Activated CD4-positive, alpha-beta memory T cell treated with anti-CD3 and anti-CD28 coated beads for 36 hours (primary cell): ENCODE measurements at regions not wholly inside any gene's neighbourhood (a gene's known extent, or its start where the extent isn't known, plus 50 kb on each side); places are given as distances from the start of the nearest gene placed in this dataset.

Experiments
- CTCF ChIA-PET: fragments of 350-600 bp; sonication (Branson Sonifier 250); formaldehyde crosslinking; loops from one replicate; lab custom pipeline; 2021; ENCODE audit warnings: antibody characterized with exemption, inconsistent platforms; lab: Charles Lee
- POLR2A ChIA-PET: fragments of 350-600 bp; sonication (Branson Sonifier 250); formaldehyde crosslinking; loops from one replicate; lab custom pipeline; 2021; ENCODE audit warnings: antibody characterized with exemption; lab: Charles Lee
- DNase-seq: peaks from one replicate; pipeline ENCODE4 v3.0.0-alpha.2; 2020
- H3K27ac Mint-ChIP-seq: one replicate; pipeline ENCODE4 v1.8.0; 2021; ENCODE audit warnings: mixed read lengths
- H3K27me3 Mint-ChIP-seq: one replicate; pipeline ENCODE4 v1.8.0; 2021; ENCODE audit warnings: mixed read lengths
- H3K36me3 Mint-ChIP-seq: one replicate; pipeline ENCODE4 v1.8.0; 2021; ENCODE audit warnings: mixed read lengths
- H3K4me1 Mint-ChIP-seq: one replicate; pipeline ENCODE4 v1.8.0; 2021; ENCODE audit warnings: low read depth, mixed read lengths
- H3K4me3 Mint-ChIP-seq: one replicate; pipeline ENCODE4 v1.8.0; 2021; ENCODE audit warnings: mild to moderate bottlenecking, mixed read lengths
- H3K9me3 Mint-ChIP-seq: one replicate; pipeline ENCODE4 v1.8.0; 2021; ENCODE audit warnings: mixed read lengths
- intact Hi-C: fragments of 100-400 bp; cut with micrococcal nuclease; formaldehyde crosslinking; loops from one replicate; pipeline ENCODE4 v1.15.1; 2023

DNA sequence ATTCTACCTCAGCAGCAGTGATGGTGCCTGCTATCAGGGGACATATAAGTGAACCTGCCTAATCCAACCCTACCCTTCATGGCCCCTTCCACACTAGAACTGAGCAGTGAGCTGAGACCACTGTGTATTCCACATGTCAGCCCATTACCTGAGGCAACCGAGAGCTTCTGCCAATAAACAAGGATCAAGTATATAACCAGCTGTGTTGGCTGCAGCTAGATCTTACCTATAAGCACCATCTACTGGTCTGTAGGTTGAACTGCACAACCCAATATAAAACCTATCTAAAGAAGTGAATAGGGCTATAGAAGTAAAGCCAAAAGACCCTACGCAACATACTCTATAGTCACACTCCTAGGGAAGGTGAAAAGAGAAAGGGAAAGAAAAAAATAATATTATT, 376.9 kb downstream of the HHIPL2 start:
- Mint-ChIP-seq H3K36me3 (peaks cover 6% of the 10 kb centered on the region), H3K4me3 (no peak overlapping the region), H3K27me3 (no peaks in the 10 kb centered on the region), H3K4me1 (peaks cover 2% of the 10 kb centered on the region), H3K27ac (no peak overlapping the region), H3K9me3 (peaks cover 26% of the 10 kb centered on the region)
- no peak for DNase-seq
- ChIA-PET POLR2A (no interaction called here), CTCF (interaction anchor here (0.6 to 1.5 kb wide), 5 partner anchors 8 to 907 kb away, joined by 3 to 4 read pairs (median 4); no protein-coding TSS in a partner anchor)
- intact Hi-C loops: no loop called here

DNA sequence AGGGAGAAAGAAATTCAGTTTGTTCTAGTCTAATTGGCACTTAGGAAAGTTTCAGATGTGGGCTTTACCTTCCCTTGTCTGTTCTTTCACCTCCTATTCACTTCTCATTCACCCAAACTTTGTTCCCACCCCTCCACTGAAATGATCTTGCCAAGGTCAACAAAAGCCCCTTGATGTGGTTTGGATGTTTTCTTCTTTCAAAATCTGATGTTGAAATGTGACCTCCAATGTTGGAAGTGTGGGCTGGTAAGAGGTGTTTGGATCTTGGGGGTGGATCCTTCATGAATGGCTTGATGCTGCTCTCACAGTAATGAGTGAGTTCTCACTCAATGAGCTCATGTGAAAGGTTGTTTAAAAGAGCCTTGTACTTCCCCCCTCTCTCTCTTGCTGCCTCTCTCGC, 379.3 kb downstream of the HHIPL2 start:
- intact Hi-C loops: loop anchor here (5.0 to 10.0 kb wide), 2 partner anchors 289 to 694 kb away; no protein-coding TSS in a partner anchor
- ChIA-PET CTCF (no interaction called here), POLR2A (interaction anchor here (0.5 kb wide), 1 partner anchor 8 kb away, joined by 3 read pairs; no protein-coding TSS in a partner anchor)
- no peak for DNase-seq
- no peak overlapping the region for H3K4me3 Mint-ChIP-seq
- H3K27ac Mint-ChIP-seq: no peak overlapping the region
- H3K9me3 Mint-ChIP-seq: peaks cover 26% of the 10 kb centered on the region
- peaks cover 2% of the 10 kb centered on the region for H3K4me1 Mint-ChIP-seq
- no peaks in the 10 kb centered on the region for H3K27me3 Mint-ChIP-seq
- H3K36me3 Mint-ChIP-seq: peaks cover 8% of the 10 kb centered on the region

DNA sequence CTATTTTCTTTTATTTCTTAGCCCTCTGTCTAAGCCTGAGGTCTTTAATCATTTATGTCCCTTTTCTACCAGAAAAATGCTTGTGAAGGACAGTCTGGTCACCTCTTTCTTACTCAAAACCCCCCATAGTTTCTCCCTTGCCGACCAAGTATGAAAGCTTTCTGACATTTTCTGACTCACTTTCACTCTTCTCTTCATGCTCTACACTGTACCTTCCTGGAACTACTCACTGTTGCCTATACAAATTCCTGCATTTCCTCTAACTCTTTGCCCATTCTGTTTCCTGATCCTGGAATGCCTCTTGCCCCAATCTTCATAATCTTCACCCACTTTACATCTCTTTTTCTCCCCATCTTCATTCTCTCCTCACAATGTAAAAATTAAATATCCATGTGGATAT, 380.0 kb downstream of the HHIPL2 start:
- POLR2A ChIA-PET: no interaction called here
- H3K27me3 Mint-ChIP-seq: no peaks in the 10 kb centered on the region
- peaks cover 5% of the 10 kb centered on the region for H3K36me3 Mint-ChIP-seq
- peaks cover 24% of the 10 kb centered on the region for H3K9me3 Mint-ChIP-seq
- DNase-seq: no peak
- no peak overlapping the region for H3K4me3 Mint-ChIP-seq
- CTCF ChIA-PET: interaction anchor here (1.2 kb wide), 1 partner anchor 904 kb away, joined by 3 read pairs; no protein-coding TSS in a partner anchor
- H3K4me1 Mint-ChIP-seq: peaks cover 2% of the 10 kb centered on the region
- H3K27ac Mint-ChIP-seq: no peak overlapping the region
- intact Hi-C loops: loop anchor here (5.0 to 10.0 kb wide), 2 partner anchors 289 to 693 kb away; no protein-coding TSS in a partner anchor

DNA sequence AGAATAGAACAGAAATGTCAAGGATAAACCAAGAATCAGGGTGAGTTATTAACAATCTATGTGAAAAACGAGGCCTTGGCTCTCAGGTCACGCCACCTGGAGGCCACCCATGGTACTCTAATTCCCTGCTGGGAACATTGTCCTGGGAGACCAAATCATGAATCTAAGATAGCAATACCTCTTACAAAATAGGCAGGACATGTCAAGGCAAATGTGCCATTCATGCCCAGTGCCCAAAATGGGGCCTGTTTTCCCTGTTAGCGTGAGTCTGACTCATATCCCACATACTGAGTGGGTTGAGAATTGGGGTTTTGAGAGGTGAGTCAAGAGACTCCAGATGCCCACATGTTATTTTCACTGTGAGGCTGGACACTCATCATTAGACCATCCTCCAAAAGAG, 380.8 kb downstream of the HHIPL2 start:
- Mint-ChIP-seq H3K27me3 (no peaks in the 10 kb centered on the region), H3K36me3 (peaks cover 5% of the 10 kb centered on the region), H3K27ac (no peak overlapping the region), H3K4me1 (peaks cover 2% of the 10 kb centered on the region), H3K4me3 (no peak overlapping the region), H3K9me3 (peaks cover 17% of the 10 kb centered on the region)
- intact Hi-C loops: loop anchor here (5.0 to 10.0 kb wide), 2 partner anchors 290 to 692 kb away; no protein-coding TSS in a partner anchor
- ChIA-PET POLR2A (no interaction called here), CTCF (interaction anchor here (1.2 kb wide), 1 partner anchor 903 kb away, joined by 3 read pairs; no protein-coding TSS in a partner anchor)
- peak; percentile 38 for DNase-seq

DNA sequence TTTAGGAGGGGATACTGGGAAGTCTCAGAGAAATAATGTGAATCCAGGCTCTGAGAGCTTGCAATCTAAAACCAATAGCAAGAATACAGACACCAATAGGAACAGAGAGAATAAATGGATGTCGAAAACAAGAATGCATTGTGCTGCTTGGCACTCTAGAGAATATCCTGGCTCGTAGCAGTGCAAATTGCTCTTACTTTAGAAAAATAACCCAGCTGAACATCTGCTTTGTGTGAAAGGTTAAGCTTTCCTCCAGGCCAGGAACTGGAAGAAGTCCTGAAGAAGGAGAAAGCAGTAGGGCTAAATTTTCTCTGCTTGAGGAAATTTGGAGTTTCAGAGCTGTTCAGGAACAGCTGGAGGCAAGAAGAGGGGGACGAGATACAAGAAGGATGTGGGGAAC, 382.3 kb downstream of the HHIPL2 start:
- POLR2A ChIA-PET: no interaction called here
- Mint-ChIP-seq H3K27me3 (no peaks in the 10 kb centered on the region), H3K9me3 (peaks cover 6% of the 10 kb centered on the region), H3K4me3 (no peak overlapping the region), H3K36me3 (peaks cover 2% of the 10 kb centered on the region), H3K27ac (no peak overlapping the region), H3K4me1 (peaks cover 2% of the 10 kb centered on the region)
- intact Hi-C loops: loop anchor here (5.0 to 10.0 kb wide), 2 partner anchors 292 to 691 kb away; no protein-coding TSS in a partner anchor
- CTCF ChIA-PET: no interaction called here
- no peak for DNase-seq

DNA sequence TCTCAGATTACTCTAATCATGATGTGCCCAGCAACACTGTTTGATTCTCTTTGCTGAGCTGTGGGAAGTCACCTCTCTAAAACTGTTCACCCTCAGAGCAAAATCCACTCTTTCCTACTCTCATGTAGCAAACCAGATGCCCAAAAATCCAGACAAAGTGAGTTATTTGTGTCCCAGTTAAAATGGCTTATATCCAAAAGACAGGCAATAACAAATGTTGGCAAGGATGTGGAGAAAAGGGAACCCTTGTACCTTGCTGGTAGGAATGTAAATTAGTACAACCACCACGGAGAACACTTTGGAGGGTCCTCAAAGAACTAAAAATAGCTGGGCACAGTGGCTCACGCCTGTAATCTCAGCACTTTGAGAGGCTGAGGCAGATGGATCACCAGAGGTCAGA, 384.0 kb downstream of the HHIPL2 start:
- no peaks in the 10 kb centered on the region for H3K27me3 Mint-ChIP-seq
- POLR2A ChIA-PET: no interaction called here
- CTCF ChIA-PET: no interaction called here
- intact Hi-C loops: loop anchor here (10.0 kb wide), 1 partner anchor 689 kb away; no protein-coding TSS in a partner anchor
- no peaks in the 10 kb centered on the region for H3K9me3 Mint-ChIP-seq
- H3K4me1 Mint-ChIP-seq: peaks cover 2% of the 10 kb centered on the region
- H3K27ac Mint-ChIP-seq: no peak overlapping the region
- no peak overlapping the region for H3K4me3 Mint-ChIP-seq
- no peak for DNase-seq
- peaks cover 2% of the 10 kb centered on the region for H3K36me3 Mint-ChIP-seq

DNA sequence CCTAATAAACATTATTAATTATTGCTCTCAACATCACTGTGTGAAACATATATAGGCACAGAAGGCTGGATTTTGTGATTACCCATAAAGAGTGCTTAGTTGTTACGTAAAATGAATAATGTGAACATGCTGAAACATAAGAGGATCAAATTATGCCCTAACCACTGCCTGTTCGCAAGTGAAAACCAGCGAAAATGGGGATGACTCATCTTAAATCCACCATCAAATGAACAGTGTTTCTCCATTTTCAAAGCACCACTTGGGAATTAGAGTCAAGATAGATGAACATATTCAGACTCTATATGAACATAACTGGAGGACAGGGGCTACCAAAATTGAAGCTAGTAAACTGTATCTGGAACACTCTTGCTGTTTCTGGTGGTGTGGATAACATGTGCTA, 386.2 kb downstream of the HHIPL2 start:
- no peak for DNase-seq
- Mint-ChIP-seq H3K9me3 (peaks cover 17% of the 10 kb centered on the region), H3K27ac (no peak overlapping the region), H3K27me3 (no peaks in the 10 kb centered on the region), H3K4me3 (no peak overlapping the region), H3K4me1 (no peaks in the 10 kb centered on the region), H3K36me3 (peaks cover 6% of the 10 kb centered on the region)
- POLR2A ChIA-PET: no interaction called here
- intact Hi-C loops: loop anchor here (10.0 kb wide), 1 partner anchor 687 kb away; no protein-coding TSS in a partner anchor
- CTCF ChIA-PET: no interaction called here

DNA sequence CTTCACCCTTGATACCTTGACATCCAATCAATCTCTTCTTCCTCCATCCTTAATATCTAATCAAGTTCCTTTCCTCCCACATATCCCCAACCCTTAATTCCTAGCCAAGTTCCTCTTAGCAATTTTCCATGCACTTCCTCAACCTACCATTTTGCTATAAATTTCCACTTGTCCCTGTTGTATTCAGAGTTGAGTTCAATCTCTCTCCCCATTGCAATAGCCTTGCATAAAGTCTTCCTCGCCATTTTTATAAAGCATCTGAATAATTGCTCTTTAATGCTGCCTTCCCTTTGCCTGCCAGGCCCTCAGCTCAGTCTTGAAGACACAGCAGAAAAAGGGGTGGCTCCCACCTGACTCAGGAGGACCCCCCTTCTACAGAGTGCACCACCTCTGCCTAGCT, 390.3 kb downstream of the HHIPL2 start:
- no peak for DNase-seq
- ChIA-PET CTCF (no interaction called here), POLR2A (no interaction called here)
- H3K36me3 Mint-ChIP-seq: peaks cover 4% of the 10 kb centered on the region
- H3K9me3 Mint-ChIP-seq: peaks cover 18% of the 10 kb centered on the region
- no peaks in the 10 kb centered on the region for H3K27me3 Mint-ChIP-seq
- no peak overlapping the region for H3K27ac Mint-ChIP-seq
- no peak overlapping the region for H3K4me3 Mint-ChIP-seq
- intact Hi-C loops: no loop called here
- no peaks in the 10 kb centered on the region for H3K4me1 Mint-ChIP-seq

DNA sequence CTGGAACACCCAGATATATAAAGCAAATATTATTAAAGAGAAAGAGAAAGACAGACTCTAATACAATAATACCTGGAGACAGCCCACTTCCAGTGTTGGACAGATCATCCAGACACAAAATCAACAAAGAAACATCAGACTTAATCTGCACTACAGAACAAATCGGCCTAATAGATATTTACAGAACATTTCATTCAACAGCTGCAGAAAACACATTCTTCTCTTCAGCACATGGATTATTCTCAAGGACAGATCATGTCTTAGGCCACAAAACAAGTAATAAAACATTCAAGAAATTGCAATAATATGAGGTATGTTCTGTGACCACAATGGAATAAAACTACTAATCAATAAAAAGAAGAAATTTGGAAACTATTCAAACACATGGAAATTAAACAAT, 398.3 kb upstream of the DUSP10 start:
- Mint-ChIP-seq H3K4me1 (no peaks in the 10 kb centered on the region), H3K27me3 (no peaks in the 10 kb centered on the region), H3K36me3 (no peaks in the 10 kb centered on the region), H3K9me3 (no peaks in the 10 kb centered on the region), H3K27ac (no peak overlapping the region), H3K4me3 (no peak overlapping the region)
- intact Hi-C loops: no loop called here
- ChIA-PET POLR2A (no interaction called here), CTCF (no interaction called here)
- no peak for DNase-seq

DNA sequence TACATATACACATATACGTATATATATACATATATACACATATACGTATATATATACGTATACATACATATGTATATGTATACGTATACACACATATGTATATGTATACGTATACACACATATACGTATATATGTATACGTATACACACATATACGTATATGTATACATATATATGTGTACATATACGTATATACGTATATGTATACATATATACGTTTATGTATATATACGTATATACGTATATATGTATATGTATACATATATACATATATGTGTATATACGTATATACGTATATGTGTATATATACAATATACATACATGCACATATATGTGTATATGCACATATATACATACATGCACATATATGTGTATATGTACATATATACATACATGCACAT, 396.2 kb upstream of the DUSP10 start:
- H3K4me1 Mint-ChIP-seq: no peaks in the 10 kb centered on the region
- DNase-seq: no peak
- H3K4me3 Mint-ChIP-seq: no peak overlapping the region
- H3K27ac Mint-ChIP-seq: no peak overlapping the region
- intact Hi-C loops: no loop called here
- no peaks in the 10 kb centered on the region for H3K36me3 Mint-ChIP-seq
- H3K27me3 Mint-ChIP-seq: peaks cover 5% of the 10 kb centered on the region
- ChIA-PET CTCF (no interaction called here), POLR2A (no interaction called here)
- peaks cover 14% of the 10 kb centered on the region for H3K9me3 Mint-ChIP-seq

DNA sequence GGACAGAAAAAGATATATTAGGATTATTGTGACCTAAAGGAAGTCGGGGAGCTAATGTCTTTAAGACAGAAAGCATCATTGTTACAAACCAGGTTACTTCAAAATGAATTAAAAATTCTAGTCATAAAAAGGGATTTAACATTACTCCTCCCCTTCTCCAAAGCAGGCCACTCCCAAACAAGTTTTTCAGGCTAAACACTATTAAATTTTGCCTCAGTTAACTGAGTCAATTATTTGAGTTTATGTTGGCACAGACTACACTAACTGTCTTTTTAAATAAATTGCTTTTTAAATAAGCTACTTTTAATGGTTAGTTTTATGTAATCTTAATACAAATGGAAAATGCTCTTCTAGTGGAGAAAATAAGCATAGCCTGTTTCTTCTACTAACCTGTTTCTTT, 395.0 kb upstream of the DUSP10 start:
- intact Hi-C loops: no loop called here
- POLR2A ChIA-PET: no interaction called here
- CTCF ChIA-PET: no interaction called here

DNA sequence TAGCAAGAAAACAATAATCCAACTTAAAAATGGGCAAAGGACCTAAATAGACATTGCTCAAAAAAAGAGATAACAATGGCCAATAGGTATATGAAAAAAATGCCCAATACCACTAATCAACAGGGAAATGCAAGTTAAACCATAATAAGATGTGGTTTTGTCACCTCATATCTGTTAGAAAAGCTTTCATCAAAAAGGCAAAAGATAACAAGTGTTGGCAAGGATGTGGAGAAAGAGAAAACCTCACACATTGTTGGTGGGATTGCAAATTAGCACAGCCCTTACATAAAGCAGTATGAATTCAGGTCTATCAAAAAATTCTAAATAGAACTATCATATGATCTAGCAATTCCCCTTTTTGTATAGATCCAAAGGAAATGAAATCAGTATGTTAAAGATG, 387.2 kb upstream of the DUSP10 start:
- POLR2A ChIA-PET: no interaction called here
- peaks cover 5% of the 10 kb centered on the region for H3K27me3 Mint-ChIP-seq

More for the DNA sequence above, 395.0 kb upstream of the DUSP10 start:
- no peak overlapping the region for H3K27ac Mint-ChIP-seq
- no peak for DNase-seq
- no peaks in the 10 kb centered on the region for H3K4me1 Mint-ChIP-seq
- no peak overlapping the region for H3K4me3 Mint-ChIP-seq
- H3K9me3 Mint-ChIP-seq: peaks cover 14% of the 10 kb centered on the region
- H3K27me3 Mint-ChIP-seq: peaks cover 5% of the 10 kb centered on the region
- H3K36me3 Mint-ChIP-seq: no peaks in the 10 kb centered on the region

DNA sequence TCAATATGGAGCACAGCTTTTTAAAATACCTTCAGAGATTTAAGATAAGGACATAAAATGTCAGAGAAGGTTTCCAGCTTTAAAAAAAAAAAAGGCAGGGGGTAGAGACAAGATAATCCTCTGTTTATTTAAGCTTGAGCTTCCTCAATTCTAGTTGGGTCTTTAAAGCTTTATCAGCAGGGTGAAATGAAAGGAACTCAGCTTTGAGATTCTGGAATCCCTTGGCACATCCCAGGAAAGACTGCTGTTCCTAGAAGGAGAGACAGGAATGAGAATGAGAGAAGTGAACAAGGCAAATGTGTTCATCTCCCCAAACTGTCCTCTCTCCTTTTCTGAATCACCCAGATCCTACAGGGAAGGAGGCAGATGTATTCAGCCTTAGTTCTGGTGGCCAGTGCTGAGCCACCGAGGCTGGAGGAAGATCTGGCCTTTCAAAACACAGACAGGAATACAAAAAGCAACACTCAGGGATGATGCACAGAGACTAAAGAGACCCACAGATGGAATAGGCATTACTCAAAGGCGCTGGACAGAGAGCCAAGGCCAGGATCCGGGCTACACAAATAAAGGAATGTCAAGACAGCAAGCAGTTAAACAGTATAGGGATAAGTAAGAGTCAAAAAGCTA, 385.8 kb upstream of the DUSP10 start:
- H3K27ac Mint-ChIP-seq: no peak overlapping the region
- H3K9me3 Mint-ChIP-seq: no peaks in the 10 kb centered on the region
- DNase-seq: no peak
- CTCF ChIA-PET: interaction anchor here (1.1 to 2.1 kb wide), 2 partner anchors 32 to 328 kb away, joined by 4 to 9 read pairs; no protein-coding TSS in a partner anchor
- intact Hi-C loops: no loop called here
- no peaks in the 10 kb centered on the region for H3K27me3 Mint-ChIP-seq
- no peaks in the 10 kb centered on the region for H3K4me1 Mint-ChIP-seq
- POLR2A ChIA-PET: no interaction called here
- no peaks in the 10 kb centered on the region for H3K36me3 Mint-ChIP-seq
- no peak overlapping the region for H3K4me3 Mint-ChIP-seq

More for the DNA sequence above, 387.2 kb upstream of the DUSP10 start:
- Mint-ChIP-seq H3K4me1 (no peaks in the 10 kb centered on the region), H3K4me3 (no peak overlapping the region), H3K27ac (no peak overlapping the region), H3K9me3 (peaks cover 8% of the 10 kb centered on the region), H3K36me3 (no peaks in the 10 kb centered on the region)
- intact Hi-C loops: no loop called here
- no peak for DNase-seq
- CTCF ChIA-PET: no interaction called here
